AML-193 (cell line): ENCODE measurements at regions not wholly inside any gene's neighbourhood (a gene's known extent, or its start where the extent isn't known, plus 50 kb on each side); places are given as distances from the start of the nearest gene placed in this dataset.
A peak's percentile ranks its signal among the peaks of the same experiment; 100 is the strongest.
"Not testable (repeated sequence)": the region's sequence is repeated elsewhere in the genome, so short reads cannot be mapped to it uniquely, and the experiment has no call there.

ENCODE experiments used
- DNase-seq, 2 experiments: peaks; one replicate each; lab custom pipeline; 2025; lab: John Stamatoyannopoulos, UW

GRCh38 chr6:67068781-67069180 is 1361.8 kb upstream of the EYS start:
- no peak for DNase-seq

GRCh38 chr6:67064323-67064722 is 1357.3 kb upstream of the EYS start:
- no peak for DNase-seq

- DNase-seq = no peak
Measured at GRCh38 chr6:67047996-67048395, 1341.0 kb upstream of the EYS start.

GRCh38 chr6:67045076-67045475 is 1338.0 kb upstream of the EYS start:
- no peak for DNase-seq

GRCh38 chr6:67031451-67031850 is 1324.4 kb upstream of the EYS start:
- DNase-seq = no peak

- DNase-seq = no peak
Measured at GRCh38 chr6:67030861-67031260, 1323.8 kb upstream of the EYS start.

- no peak for DNase-seq
Measured at GRCh38 chr6:67016921-67017460, 1310.0 kb upstream of the EYS start.

- DNase-seq = no peak
Measured at GRCh38 chr6:67011441-67011840, 1304.4 kb upstream of the EYS start.

GRCh38 chr6:67009818-67010217 is 1302.8 kb upstream of the EYS start:
- DNase-seq = peak in 1 of 2 experiments; percentile 8

GRCh38 chr6:67003844-67004243 is 1296.8 kb upstream of the EYS start:
- DNase-seq = no peak

GRCh38 chr6:67000121-67000520 is 1293.1 kb upstream of the EYS start:
- DNase-seq = no peak

- DNase-seq = not testable (repeated sequence)
Measured at GRCh38 chr6:66997579-66997978, 1290.6 kb upstream of the EYS start.

- DNase-seq = no peak
Measured at GRCh38 chr6:66995669-66996068, 1288.6 kb upstream of the EYS start.

- DNase-seq = not testable (repeated sequence)
Measured at GRCh38 chr6:66993708-66994107, 1286.7 kb upstream of the EYS start.

- no peak for DNase-seq
Measured at GRCh38 chr6:66993272-66993671, 1286.2 kb upstream of the EYS start.

- DNase-seq = no peak
Measured at GRCh38 chr6:66992660-66993059, 1285.6 kb upstream of the EYS start.

- no peak for DNase-seq
Measured at GRCh38 chr6:66986940-66987339, 1279.9 kb upstream of the EYS start.

GRCh38 chr6:66985816-66986215 is 1278.8 kb upstream of the EYS start:
- no peak for DNase-seq

- no peak for DNase-seq
Measured at GRCh38 chr6:66970373-66970772, 1263.3 kb upstream of the EYS start.

- DNase-seq = no peak
Measured at GRCh38 chr6:66965227-66965626, 1258.2 kb upstream of the EYS start.

- DNase-seq = no peak
Measured at GRCh38 chr6:66964216-66964615, 1257.2 kb upstream of the EYS start.

- no peak for DNase-seq
Measured at GRCh38 chr6:66962082-66962481, 1255.1 kb upstream of the EYS start.

- no peak for DNase-seq
Measured at GRCh38 chr6:66961191-66961590, 1254.2 kb upstream of the EYS start.

GRCh38 chr6:66949191-66949661 is 1242.2 kb upstream of the EYS start:
- no peak for DNase-seq

- no peak for DNase-seq
Measured at GRCh38 chr6:66948106-66948505, 1241.1 kb upstream of the EYS start.
